ENCODE measurements at regions not wholly inside any gene's neighbourhood (a gene's known extent, or its start where the extent isn't known, plus 50 kb on each side); places are given as distances from the start of the nearest gene placed in this dataset.

- no peak for TF ChIP-seq REST (IDR thresholded peaks at IDR 0.05; ENCODE audit: insufficient read depth in 1 of 2, low read depth in 2 of 2, low read length in 2 of 2)
- TF ChIP-seq POLR2AphosphoS5 (IDR thresholded peaks at IDR 0.05; ENCODE audit: low read depth, low read length) = no peak
- TF ChIP-seq TAF1 (IDR thresholded peaks at IDR 0.05; ENCODE audit: borderline replicate concordance, insufficient read depth, low read length) = no peak
- no peak for TF ChIP-seq SIN3A (IDR thresholded peaks at IDR 0.05; ENCODE audit: borderline replicate concordance, insufficient read depth, low read length)
- TF ChIP-seq FOXP2 (optimal IDR thresholded peaks at IDR 0.05; ENCODE audit: borderline replicate concordance, extremely low read depth, extremely low read length, insufficient read depth) = no peak
Observed at GRCh38 chr6:6918216-6918983, 189.4 kb upstream of the RREB1 start.
